Ovary (tissue), 3 donors: ENCODE measurements at regions not wholly inside any gene's neighbourhood (a gene's known extent, or its start where the extent isn't known, plus 50 kb on each side); places are given as distances from the start of the nearest gene placed in this dataset.

ENCODE experiments used
- EP300 ChIP-seq: sonication (generic); formaldehyde crosslinking; IDR thresholded peaks from one replicate; pipeline ENCODE4 v1.6.1; 2017; ENCODE audit warnings: antibody characterized with exemption
- POLR2A ChIP-seq: fragments of 450-650 bp; IDR thresholded peaks from one replicate; pipeline ENCODE4 v1.6.1; 2017; ENCODE audit warnings: antibody characterized with exemption, mild to moderate bottlenecking, moderate library complexity
- TF ChIP-seq, protein P1 (sequence below), 3 donors: fragments of 450-650 bp in 2 of 3; fragments of 200-600 bp in 1 of 3; IDR thresholded peaks; one replicate each; pipeline versions ENCODE4 v1.5.1 to v1.8.0; 2016 to 2022; ENCODE audit warnings: antibody characterized with exemption in 3 of 3, mild to moderate bottlenecking in 1 of 3
- donor health status: DM: no; HTN: no; CAD: no.

DNA sequence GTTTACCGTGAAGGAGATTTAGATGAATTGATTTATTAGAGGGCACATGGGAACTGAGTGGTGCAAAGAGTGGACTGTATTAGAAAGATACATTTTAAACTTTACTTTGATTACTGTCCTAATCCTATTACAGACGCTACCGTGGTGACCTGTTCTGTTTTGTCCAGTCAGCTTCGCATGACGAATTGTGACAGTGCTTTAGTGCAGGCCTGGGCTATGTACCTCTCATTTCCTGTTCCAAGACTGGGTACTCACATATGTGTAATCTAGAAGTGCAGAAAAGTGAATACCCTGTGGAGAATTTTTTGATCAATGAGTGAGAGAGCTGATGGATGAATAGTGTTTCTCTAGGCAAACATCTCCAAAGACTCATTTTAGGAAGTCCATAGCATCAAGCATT, 385.9 kb downstream of the ANXA1 start:
- TF ChIP-seq POLR2A (no peak), EP300 (no peak)
- TF ChIP-seq, protein P1, sequence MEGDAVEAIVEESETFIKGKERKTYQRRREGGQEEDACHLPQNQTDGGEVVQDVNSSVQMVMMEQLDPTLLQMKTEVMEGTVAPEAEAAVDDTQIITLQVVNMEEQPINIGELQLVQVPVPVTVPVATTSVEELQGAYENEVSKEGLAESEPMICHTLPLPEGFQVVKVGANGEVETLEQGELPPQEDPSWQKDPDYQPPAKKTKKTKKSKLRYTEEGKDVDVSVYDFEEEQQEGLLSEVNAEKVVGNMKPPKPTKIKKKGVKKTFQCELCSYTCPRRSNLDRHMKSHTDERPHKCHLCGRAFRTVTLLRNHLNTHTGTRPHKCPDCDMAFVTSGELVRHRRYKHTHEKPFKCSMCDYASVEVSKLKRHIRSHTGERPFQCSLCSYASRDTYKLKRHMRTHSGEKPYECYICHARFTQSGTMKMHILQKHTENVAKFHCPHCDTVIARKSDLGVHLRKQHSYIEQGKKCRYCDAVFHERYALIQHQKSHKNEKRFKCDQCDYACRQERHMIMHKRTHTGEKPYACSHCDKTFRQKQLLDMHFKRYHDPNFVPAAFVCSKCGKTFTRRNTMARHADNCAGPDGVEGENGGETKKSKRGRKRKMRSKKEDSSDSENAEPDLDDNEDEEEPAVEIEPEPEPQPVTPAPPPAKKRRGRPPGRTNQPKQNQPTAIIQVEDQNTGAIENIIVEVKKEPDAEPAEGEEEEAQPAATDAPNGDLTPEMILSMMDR (IDR thresholded peaks at IDR 0.05) = no peak
